ENCODE measurements at regions not wholly inside any gene's neighbourhood (a gene's known extent, or its start where the extent isn't known, plus 50 kb on each side); places are given as distances from the start of the nearest gene placed in this dataset.

GRCh38 chr2:18870307-18870706, 280.9 kb upstream of the NT5C1B start:
- no peak for DNase-seq

GRCh38 chr2:18861951-18862350, 272.6 kb upstream of the NT5C1B start:
- no peak for DNase-seq

GRCh38 chr2:18860179-18860578, 270.8 kb upstream of the NT5C1B start:
- DNase-seq = no peak

- DNase-seq = no peak
These were observed 267.4 kb upstream of the NT5C1B start for GRCh38 chr2:18856765-18857164.

- no peak for DNase-seq
These were observed 265.7 kb upstream of the NT5C1B start for GRCh38 chr2:18855027-18855426.

- no peak for DNase-seq
These were observed 260.6 kb upstream of the NT5C1B start for GRCh38 chr2:18849841-18850578.

GRCh38 chr2:18848646-18849045, 259.3 kb upstream of the NT5C1B start:
- no peak for DNase-seq

GRCh38 chr2:18845854-18846445, 256.6 kb upstream of the NT5C1B start:
- no peak for DNase-seq

- DNase-seq = no peak
These were observed 253.5 kb upstream of the NT5C1B start for GRCh38 chr2:18842836-18843235.

GRCh38 chr2:18841248-18842150, 252.1 kb upstream of the NT5C1B start:
- no peak for DNase-seq

- DNase-seq = no peak
These were observed 247.9 kb upstream of the NT5C1B start for GRCh38 chr2:18837240-18837639.

GRCh38 chr2:18836436-18836835, 247.1 kb upstream of the NT5C1B start:
- peak; percentile 36 for DNase-seq

GRCh38 chr2:18835787-18836186, 246.4 kb upstream of the NT5C1B start:
- no peak for DNase-seq

GRCh38 chr2:18834341-18834740, 245.0 kb upstream of the NT5C1B start:
- no peak for DNase-seq

GRCh38 chr2:18833941-18834340, 244.6 kb upstream of the NT5C1B start:
- no peak for DNase-seq

GRCh38 chr2:18831916-18832510, 242.6 kb upstream of the NT5C1B start:
- no peak for DNase-seq

- DNase-seq = no peak
These were observed 241.6 kb upstream of the NT5C1B start for GRCh38 chr2:18830962-18831361.

GRCh38 chr2:18829976-18830375, 240.6 kb upstream of the NT5C1B start:
- DNase-seq = no peak

- peak; percentile 50 for DNase-seq
These were observed 240.0 kb upstream of the NT5C1B start for GRCh38 chr2:18829251-18829902.

GRCh38 chr2:18828296-18828695, 238.9 kb upstream of the NT5C1B start:
- DNase-seq = no peak

GRCh38 chr2:18825838-18826237, 236.5 kb upstream of the NT5C1B start:
- no peak for DNase-seq

GRCh38 chr2:18824915-18825314, 235.5 kb upstream of the NT5C1B start:
- DNase-seq = no peak

- no peak for DNase-seq
These were observed 235.0 kb upstream of the NT5C1B start for GRCh38 chr2:18824325-18824790.
